WI38 (cell line): ENCODE measurements at regions not wholly inside any gene's neighbourhood (a gene's known extent, or its start where the extent isn't known, plus 50 kb on each side); places are given as distances from the start of the nearest gene placed in this dataset.
"Not testable (repeated sequence)": the region's sequence is repeated elsewhere in the genome, so short reads cannot be mapped to it uniquely, and the experiment has no call there.

Source experiments
- H3K4me3 ChIP-seq: 2 replicates; pipeline ENCODE4 v1.5.1; 2011; ENCODE audit warnings: low read depth, mild to moderate bottlenecking, control low read depth, low read length
- CTCF ChIP-seq: IDR thresholded peaks from 2 replicates; pipeline ENCODE4 v1.5.1; 2012; ENCODE audit warnings: low read depth, mild to moderate bottlenecking, control low read depth, low read length

- no peak for TF ChIP-seq CTCF
- no peak overlapping the region for H3K4me3 ChIP-seq
Observed at GRCh38 chr9:100725371-100725770, 147.5 kb downstream of the CAVIN4 start.

- H3K4me3 ChIP-seq: no peak overlapping the region
- TF ChIP-seq CTCF: no peak
Observed at GRCh38 chr9:100729336-100729895, 151.5 kb downstream of the CAVIN4 start.

- no peak overlapping the region for H3K4me3 ChIP-seq
- no peak for TF ChIP-seq CTCF
Observed at GRCh38 chr9:100730086-100730485, 152.2 kb downstream of the CAVIN4 start.

GRCh38 chr9:100731038-100731556, 153.2 kb downstream of the CAVIN4 start:
- no peak overlapping the region for H3K4me3 ChIP-seq
- TF ChIP-seq CTCF: no peak

- TF ChIP-seq CTCF: no peak
Observed at GRCh38 chr9:100731557-100731956, 153.7 kb downstream of the CAVIN4 start.

GRCh38 chr9:100739208-100739607, 161.3 kb downstream of the CAVIN4 start:
- H3K4me3 ChIP-seq: no peak overlapping the region
- no peak for TF ChIP-seq CTCF

More at GRCh38 chr9:100731557-100731956, 153.7 kb downstream of the CAVIN4 start:
- H3K4me3 ChIP-seq: no peak overlapping the region

GRCh38 chr9:100739666-100740065, 161.8 kb downstream of the CAVIN4 start:
- no peak overlapping the region for H3K4me3 ChIP-seq
- TF ChIP-seq CTCF: no peak

GRCh38 chr9:100748930-100749329, 171.1 kb downstream of the CAVIN4 start:
- not testable (repeated sequence) for H3K4me3 ChIP-seq
